Panc1 (cell line): ENCODE measurements at regions not wholly inside any gene's neighbourhood (a gene's known extent, or its start where the extent isn't known, plus 50 kb on each side); places are given as distances from the start of the nearest gene placed in this dataset.

Source experiments
- ATAC-seq: fragments of 200-7000 bp; cut with Tn5 transposase; 2 replicates; pipeline ENCODE4 v1.9.1; 2020; ENCODE audit warnings: mild to moderate bottlenecking, moderate library complexity
- BruUV-seq: library from RNA; stranded (reverse); fragments of 400-500 nt; replicated peaks from 2 replicates; lab custom pipeline; 2021; lab: Mats Ljungman, UMichigan
- CTCF ChIA-PET: fragments of 300-600 bp; sonication (Branson Sonifier 250); formaldehyde crosslinking; loops from one replicate; lab custom pipeline; 2022; ENCODE audit warnings: antibody characterized with exemption; lab: Charles Lee
- POLR2A ChIA-PET: fragments of 300-600 bp; sonication (Branson Sonifier 250); formaldehyde crosslinking; loops from one replicate; lab custom pipeline; 2022; ENCODE audit warnings: antibody characterized with exemption; lab: Charles Lee
- DNase-seq: peaks from one replicate; pipeline ENCODE4 v3.0.0-alpha.2; 2010; ENCODE audit warnings: low read depth, low spot score
- H3K27ac ChIP-seq: 2 replicates; pipeline ENCODE4 v1.5.1; 2011; ENCODE audit warnings: mild to moderate bottlenecking, low read length, inconsistent platforms
- H3K27me3 ChIP-seq: fragments of 200-500 bp; sonication (Bioruptor generic); 2 replicates; pipeline ENCODE4 v1.6.0; 2014; ENCODE audit warnings: low read length, inconsistent platforms; ENCODE audit not compliant: control insufficient read depth, insufficient read depth
- H3K36me3 ChIP-seq: fragments of 200-500 bp; sonication (Bioruptor generic); 2 replicates; pipeline ENCODE4 v1.5.1; 2014; ENCODE audit warnings: inconsistent platforms, mild to moderate bottlenecking, low read length, moderate library complexity; ENCODE audit not compliant: control insufficient read depth, insufficient read depth
- H3K4me1 ChIP-seq: 2 replicates; pipeline ENCODE4 v1.5.1; 2011; ENCODE audit warnings: inconsistent platforms, mild to moderate bottlenecking, low read length, moderate library complexity; ENCODE audit not compliant: control insufficient read depth, insufficient read depth
- H3K4me3 ChIP-seq, 2 experiments: 2 replicates each; pipeline ENCODE4 v1.5.1; 2011 to 2012; ENCODE audit warnings: low read depth in 2 of 2, low read length in 2 of 2, mild to moderate bottlenecking in 2 of 2, inconsistent platforms in 1 of 2, moderate library complexity in 1 of 2
- H3K9me3 ChIP-seq: fragments of 200-500 bp; sonication (Bioruptor generic); 2 replicates; pipeline ENCODE4 v1.5.1; 2014; ENCODE audit warnings: low read depth, mild to moderate bottlenecking, inconsistent platforms, low read length, moderate library complexity; ENCODE audit not compliant: control insufficient read depth, insufficient read depth
- POLR2AphosphoS5 ChIP-seq: IDR thresholded peaks from 2 replicates; pipeline ENCODE4 v1.6.1; 2012; ENCODE audit warnings: mild to moderate bottlenecking, low read depth, low read length, moderate library complexity
- SIN3A ChIP-seq: IDR thresholded peaks from 2 replicates; pipeline ENCODE4 v1.6.1; 2012; ENCODE audit warnings: low read depth, mild to moderate bottlenecking, low read length, moderate library complexity, borderline replicate concordance; ENCODE audit not compliant: insufficient read depth
- TCF7L2 ChIP-seq: IDR thresholded peaks from 2 replicates; pipeline ENCODE4 v1.6.1; 2011; ENCODE audit warnings: mild to moderate bottlenecking, low read depth, low read length, inconsistent platforms
- in situ Hi-C: cut with HindIII; loops from 2 replicates; pipeline ENCODE4 v1.10.0; 2016; ENCODE audit warnings: low sequenced_read_pairs, low pct_unique_long_range_greater_than_20kb
- intact Hi-C: fragments of 100-400 bp; cut with micrococcal nuclease; formaldehyde crosslinking; loops from one replicate; pipeline ENCODE4 v1.10.0; 2022; ENCODE audit not compliant: unreplicated experiment
- TF ChIP-seq, protein P1 (sequence below), 2 experiments: IDR thresholded peaks; 2 replicates each; pipeline ENCODE4 v1.6.1; 2011 to 2012; ENCODE audit warnings: low read depth in 2 of 2, control low read depth in 1 of 2, low read length in 1 of 2, mild to moderate bottlenecking in 1 of 2, moderate library complexity in 1 of 2; ENCODE audit not compliant: insufficient read depth in 1 of 2
- TF ChIP-seq, protein P2 (sequence below): fragments of 450-650 bp; IDR thresholded peaks from 2 replicates; pipeline ENCODE4 v1.5.1; 2017; ENCODE audit warnings: mild to moderate bottlenecking

DNA sequence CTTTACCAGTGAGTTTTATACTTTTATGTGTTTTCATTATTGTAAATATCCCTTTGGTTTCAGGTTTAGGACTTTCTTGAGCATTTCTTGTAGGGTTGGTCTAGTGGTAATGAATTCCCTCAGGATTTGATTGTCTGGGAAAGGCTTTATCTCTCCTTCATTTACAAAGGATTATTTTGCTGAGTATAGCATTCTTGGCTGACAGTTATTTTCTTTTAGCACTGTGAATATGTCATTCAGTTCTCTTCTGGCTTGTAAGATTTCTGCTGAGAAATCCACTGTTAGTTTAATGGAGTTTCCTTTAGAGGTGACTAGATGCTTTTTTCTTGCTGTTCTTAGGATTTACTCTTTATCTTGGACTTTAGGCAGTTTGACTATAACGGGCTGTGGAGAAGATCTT lies 373.9 kb downstream of the TSN start:
- in situ Hi-C loops = no loop called here
- H3K9me3 ChIP-seq = no peaks in the 10 kb centered on the region; the same call in 1 of the 2 replicates
- intact Hi-C loops = no loop called here
- no peaks in the 10 kb centered on the region for H3K27me3 ChIP-seq
- no peak overlapping the region for H3K4me3 ChIP-seq
- no peak for DNase-seq
- CTCF ChIA-PET = no interaction called here
- TF ChIP-seq, protein P1, sequence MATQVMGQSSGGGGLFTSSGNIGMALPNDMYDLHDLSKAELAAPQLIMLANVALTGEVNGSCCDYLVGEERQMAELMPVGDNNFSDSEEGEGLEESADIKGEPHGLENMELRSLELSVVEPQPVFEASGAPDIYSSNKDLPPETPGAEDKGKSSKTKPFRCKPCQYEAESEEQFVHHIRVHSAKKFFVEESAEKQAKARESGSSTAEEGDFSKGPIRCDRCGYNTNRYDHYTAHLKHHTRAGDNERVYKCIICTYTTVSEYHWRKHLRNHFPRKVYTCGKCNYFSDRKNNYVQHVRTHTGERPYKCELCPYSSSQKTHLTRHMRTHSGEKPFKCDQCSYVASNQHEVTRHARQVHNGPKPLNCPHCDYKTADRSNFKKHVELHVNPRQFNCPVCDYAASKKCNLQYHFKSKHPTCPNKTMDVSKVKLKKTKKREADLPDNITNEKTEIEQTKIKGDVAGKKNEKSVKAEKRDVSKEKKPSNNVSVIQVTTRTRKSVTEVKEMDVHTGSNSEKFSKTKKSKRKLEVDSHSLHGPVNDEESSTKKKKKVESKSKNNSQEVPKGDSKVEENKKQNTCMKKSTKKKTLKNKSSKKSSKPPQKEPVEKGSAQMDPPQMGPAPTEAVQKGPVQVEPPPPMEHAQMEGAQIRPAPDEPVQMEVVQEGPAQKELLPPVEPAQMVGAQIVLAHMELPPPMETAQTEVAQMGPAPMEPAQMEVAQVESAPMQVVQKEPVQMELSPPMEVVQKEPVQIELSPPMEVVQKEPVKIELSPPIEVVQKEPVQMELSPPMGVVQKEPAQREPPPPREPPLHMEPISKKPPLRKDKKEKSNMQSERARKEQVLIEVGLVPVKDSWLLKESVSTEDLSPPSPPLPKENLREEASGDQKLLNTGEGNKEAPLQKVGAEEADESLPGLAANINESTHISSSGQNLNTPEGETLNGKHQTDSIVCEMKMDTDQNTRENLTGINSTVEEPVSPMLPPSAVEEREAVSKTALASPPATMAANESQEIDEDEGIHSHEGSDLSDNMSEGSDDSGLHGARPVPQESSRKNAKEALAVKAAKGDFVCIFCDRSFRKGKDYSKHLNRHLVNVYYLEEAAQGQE (IDR thresholded peaks at IDR 0.05; ENCODE audit: insufficient read depth in 1 of 2, low read depth in 2 of 2, low read length in 1 of 2) = no peak
- TF ChIP-seq POLR2AphosphoS5 (no peak), SIN3A (no peak), TCF7L2 (no peak)
- TF ChIP-seq, protein P2, sequence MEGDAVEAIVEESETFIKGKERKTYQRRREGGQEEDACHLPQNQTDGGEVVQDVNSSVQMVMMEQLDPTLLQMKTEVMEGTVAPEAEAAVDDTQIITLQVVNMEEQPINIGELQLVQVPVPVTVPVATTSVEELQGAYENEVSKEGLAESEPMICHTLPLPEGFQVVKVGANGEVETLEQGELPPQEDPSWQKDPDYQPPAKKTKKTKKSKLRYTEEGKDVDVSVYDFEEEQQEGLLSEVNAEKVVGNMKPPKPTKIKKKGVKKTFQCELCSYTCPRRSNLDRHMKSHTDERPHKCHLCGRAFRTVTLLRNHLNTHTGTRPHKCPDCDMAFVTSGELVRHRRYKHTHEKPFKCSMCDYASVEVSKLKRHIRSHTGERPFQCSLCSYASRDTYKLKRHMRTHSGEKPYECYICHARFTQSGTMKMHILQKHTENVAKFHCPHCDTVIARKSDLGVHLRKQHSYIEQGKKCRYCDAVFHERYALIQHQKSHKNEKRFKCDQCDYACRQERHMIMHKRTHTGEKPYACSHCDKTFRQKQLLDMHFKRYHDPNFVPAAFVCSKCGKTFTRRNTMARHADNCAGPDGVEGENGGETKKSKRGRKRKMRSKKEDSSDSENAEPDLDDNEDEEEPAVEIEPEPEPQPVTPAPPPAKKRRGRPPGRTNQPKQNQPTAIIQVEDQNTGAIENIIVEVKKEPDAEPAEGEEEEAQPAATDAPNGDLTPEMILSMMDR = no peak
- no peaks in the 10 kb centered on the region for H3K36me3 ChIP-seq
- ATAC-seq = no peak
- no peaks in the 10 kb centered on the region for H3K4me1 ChIP-seq
- H3K27ac ChIP-seq = no peak overlapping the region
- no TSS peak for BruUV-seq
- POLR2A ChIA-PET = no interaction called here

GRCh38 chr2:122132147-122132691 lies 376.8 kb downstream of the TSN start:
- CTCF ChIA-PET = no interaction called here
- in situ Hi-C loops = no loop called here
- DNase-seq (no peak), ATAC-seq (no peak)
- Histone ChIP-seq H3K27me3 (no peaks in the 10 kb centered on the region), H3K9me3 (no peaks in the 10 kb centered on the region; the same call in 1 of the 2 replicates), H3K36me3 (no peaks in the 10 kb centered on the region), H3K4me3 (no peak overlapping the region), H3K4me1 (no peaks in the 10 kb centered on the region), H3K27ac (no peak overlapping the region)
- intact Hi-C loops = loop anchor here (10.0 kb wide), 1 partner anchor 157 kb away; no protein-coding TSS in a partner anchor
- POLR2A ChIA-PET = no interaction called here
- TF ChIP-seq POLR2AphosphoS5 (no peak), SIN3A (no peak), TCF7L2 (no peak)
- TF ChIP-seq, protein P2 = no peak
- TF ChIP-seq, protein P1 (IDR thresholded peaks at IDR 0.05; ENCODE audit: insufficient read depth in 1 of 2, low read depth in 2 of 2, low read length in 1 of 2) = no peak
- BruUV-seq = no TSS peak
